Endodermal cell (in vitro differentiated cells): ENCODE measurements at regions not wholly inside any gene's neighbourhood (a gene's known extent, or its start where the extent isn't known, plus 50 kb on each side); places are given as distances from the start of the nearest gene placed in this dataset.

Experiments
- DNase-seq: peaks from one replicate; pipeline ENCODE4 v3.0.0-alpha.2; 2017
- H3K27ac ChIP-seq: 2 replicates; pipeline ENCODE4 v1.5.1; 2013; ENCODE audit warnings: mild to moderate bottlenecking, low read depth, low read length, moderate library complexity
- H3K27me3 ChIP-seq: 2 replicates; pipeline ENCODE4 v1.6.1; 2013; ENCODE audit warnings: mild to moderate bottlenecking, low read length, moderate library complexity; ENCODE audit not compliant: insufficient read depth, control insufficient read depth, poor library complexity, severe bottlenecking
- H3K36me3 ChIP-seq: 2 replicates; pipeline ENCODE4 v1.7.0; 2013; ENCODE audit warnings: mild to moderate bottlenecking, low read length, moderate library complexity; ENCODE audit not compliant: control insufficient read depth, insufficient read depth
- H3K4me1 ChIP-seq: one replicate; pipeline ENCODE4 v1.7.0; 2013; ENCODE audit warnings: low read length; ENCODE audit not compliant: control insufficient read depth, insufficient read depth
- H3K4me3 ChIP-seq: 2 replicates; pipeline ENCODE4 v1.5.1; 2013; ENCODE audit warnings: mild to moderate bottlenecking, low read length, moderate library complexity
- H3K9ac ChIP-seq: 2 replicates; pipeline ENCODE4 v1.6.1; 2013; ENCODE audit warnings: mild to moderate bottlenecking, low read length, moderate library complexity; ENCODE audit not compliant: poor library complexity, severe bottlenecking; ENCODE audit errors: extremely low read depth
- H3K9me3 ChIP-seq: 2 replicates; pipeline ENCODE4 v1.6.1; 2013; ENCODE audit warnings: mild to moderate bottlenecking, low read length, moderate library complexity; ENCODE audit not compliant: control insufficient read depth
- H3K27ac Mint-ChIP-seq: 2 replicates; pipeline ENCODE4 v1.8.0; 2020; ENCODE audit warnings: mixed read lengths
- H3K27me3 Mint-ChIP-seq: 2 replicates; pipeline ENCODE4 v1.8.0; 2021; ENCODE audit warnings: mild to moderate bottlenecking, mixed read lengths; ENCODE audit not compliant: insufficient read depth
- H3K36me3 Mint-ChIP-seq: 2 replicates; pipeline ENCODE4 v1.8.0; 2020; ENCODE audit warnings: low read depth, mixed read lengths
- H3K4me1 Mint-ChIP-seq: 2 replicates; pipeline ENCODE4 v1.8.0; 2020; ENCODE audit warnings: mixed read lengths
- H3K4me3 Mint-ChIP-seq: 2 replicates; pipeline ENCODE4 v1.8.0; 2020; ENCODE audit warnings: mild to moderate bottlenecking, moderate library complexity, mixed read lengths
- H3K9me3 Mint-ChIP-seq: 2 replicates; pipeline ENCODE4 v1.8.0; 2020; ENCODE audit warnings: mild to moderate bottlenecking, mixed read lengths
- CTCF ChIP-seq: fragments of 200-600 bp; sonication (generic); conservative IDR thresholded peaks from 2 replicates; pipeline ENCODE4 v1.5.0; 2021; ENCODE audit warnings: antibody characterized with exemption, mild to moderate bottlenecking
- WGBS, 2 experiments: methylation state at CpG; one replicate each; pipeline versions ENCODE4 v1.1.5 to v1.1.7; 2013; ENCODE audit warnings: missing lambda C conversion rate in 2 of 2, mixed read lengths in 1 of 2; ENCODE audit not compliant: insufficient coverage in 1 of 2, insufficient read length in 1 of 2; 5-methylcytosine and 5-hydroxymethylcytosine counted together

- no peak for DNase-seq
- Histone ChIP-seq H3K36me3 (no peaks in the 10 kb centered on the region), H3K4me1 (no peaks in the 10 kb centered on the region), H3K27me3 (no peaks in the 10 kb centered on the region), H3K4me3 (no peak overlapping the region), H3K27ac (no peak overlapping the region), H3K9ac (no peak overlapping the region), H3K9me3 (no peaks in the 10 kb centered on the region)
- Mint-ChIP-seq H3K36me3 (no peaks in the 10 kb centered on the region), H3K27me3 (peaks cover 8% of the 10 kb centered on the region), H3K4me1 (peaks cover 14% of the 10 kb centered on the region), H3K4me3 (no peak overlapping the region), H3K27ac (no peak overlapping the region), H3K9me3 (no peaks in the 10 kb centered on the region)
- TF ChIP-seq CTCF = no peak
- 95 to 100% methylated on average over 1 of the region's 2 CpGs for WGBS, 2 experiments
Measured at GRCh38 chr22:27063841-27064240, 406.5 kb downstream of the MIAT start.

- H3K9me3 Mint-ChIP-seq = no peaks in the 10 kb centered on the region
- H3K4me3 Mint-ChIP-seq = no peak overlapping the region
- Histone ChIP-seq H3K27me3 (no peaks in the 10 kb centered on the region), H3K4me3 (no peak overlapping the region), H3K36me3 (no peaks in the 10 kb centered on the region), H3K4me1 (no peaks in the 10 kb centered on the region), H3K9ac (no peak overlapping the region), H3K9me3 (no peaks in the 10 kb centered on the region), H3K27ac (no peak overlapping the region)
- peaks cover 8% of the 10 kb centered on the region for H3K27me3 Mint-ChIP-seq
- no peak overlapping the region for H3K27ac Mint-ChIP-seq
- peaks cover 14% of the 10 kb centered on the region for H3K4me1 Mint-ChIP-seq
- no peak for TF ChIP-seq CTCF
- DNase-seq = no peak
- 80 to 92% methylated on average over 1 of the region's 1 CpG for WGBS, 2 experiments
- no peaks in the 10 kb centered on the region for H3K36me3 Mint-ChIP-seq
Measured at GRCh38 chr22:27064386-27064785, 407.0 kb downstream of the MIAT start.

GRCh38 chr22:27065279-27065678 is 407.9 kb downstream of the MIAT start:
- H3K4me3 ChIP-seq = no peak overlapping the region
- no peaks in the 10 kb centered on the region for H3K4me1 ChIP-seq
- no peak for DNase-seq
- no peak for TF ChIP-seq CTCF
- H3K9me3 Mint-ChIP-seq = no peaks in the 10 kb centered on the region
- no peak overlapping the region for H3K9ac ChIP-seq
- 43 to 60% methylated on average over 8 of the region's 9 CpGs for WGBS, 2 experiments
- H3K9me3 ChIP-seq = no peaks in the 10 kb centered on the region
- H3K27ac Mint-ChIP-seq = no peak overlapping the region
- H3K4me3 Mint-ChIP-seq = no peak overlapping the region
- H3K36me3 Mint-ChIP-seq = no peaks in the 10 kb centered on the region
- H3K27ac ChIP-seq = no peak overlapping the region
- H3K36me3 ChIP-seq = no peaks in the 10 kb centered on the region
- H3K4me1 Mint-ChIP-seq = peaks cover 9% of the 10 kb centered on the region
- H3K27me3 Mint-ChIP-seq = peaks cover 8% of the 10 kb centered on the region
- no peaks in the 10 kb centered on the region for H3K27me3 ChIP-seq
